ENCODE measurements at regions not wholly inside any gene's neighbourhood (a gene's known extent, or its start where the extent isn't known, plus 50 kb on each side); places are given as distances from the start of the nearest gene placed in this dataset.

DNA sequence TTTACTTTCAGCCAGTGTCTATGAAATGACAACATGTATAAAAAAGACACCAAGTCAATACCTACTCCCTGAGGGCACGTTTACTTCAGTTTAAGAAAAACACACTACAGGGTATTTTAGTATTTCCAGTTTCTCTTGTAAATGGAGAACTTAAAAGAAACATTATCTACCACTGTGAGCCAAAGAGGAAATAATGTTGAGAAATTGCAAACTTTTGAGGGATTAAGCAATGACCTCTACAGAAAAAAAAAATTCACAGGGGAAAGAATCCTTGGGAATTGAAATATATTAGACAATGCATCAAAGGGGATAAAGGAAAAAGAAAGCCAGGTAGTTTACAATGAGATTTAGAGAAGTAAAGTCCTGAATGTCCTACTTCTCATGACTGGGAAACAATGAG, 126.0 kb downstream of the KCNJ2 start:
- Mint-ChIP-seq H3K4me1 (peaks cover 35% of the 10 kb centered on the region), H3K4me3 (no peak overlapping the region), H3K9me3 (peaks cover 18% of the 10 kb centered on the region), H3K36me3 (0 out of 2 replicates have a peak, but pooled peaks cover 4% of the 10 kb centered on the region), H3K27ac (no peak overlapping the region), H3K27me3 (ENCODE audit: low read depth) (no peaks in the 10 kb centered on the region)
- POLR2A ChIA-PET, result no interaction called here
- CTCF ChIA-PET, result no interaction called here
- no peak for DNase-seq (ENCODE audit: low spot score)
- no peak for ATAC-seq
- TF ChIP-seq HMGA2 (CRISPR knock-in tag; IDR thresholded peaks at IDR 0.05) (no peak), JAZF1 (CRISPR knock-in tag; IDR thresholded peaks at IDR 0.05) (no peak), GRHL2 (CRISPR knock-in tag; IDR thresholded peaks at IDR 0.05; ENCODE audit: insufficient replicate concordance, severe bottlenecking) (no peak), ATF1 (CRISPR knock-in tag; IDR thresholded peaks at IDR 0.05) (no peak), NFYB (CRISPR knock-in tag; conservative IDR thresholded peaks at IDR 0.05; ENCODE audit: low read depth) (no peak), EMX1 (CRISPR knock-in tag; IDR thresholded peaks at IDR 0.05) (no peak), JUN (CRISPR knock-in tag; IDR thresholded peaks at IDR 0.05) (no peak)
- TF ChIP-seq, protein P1, sequence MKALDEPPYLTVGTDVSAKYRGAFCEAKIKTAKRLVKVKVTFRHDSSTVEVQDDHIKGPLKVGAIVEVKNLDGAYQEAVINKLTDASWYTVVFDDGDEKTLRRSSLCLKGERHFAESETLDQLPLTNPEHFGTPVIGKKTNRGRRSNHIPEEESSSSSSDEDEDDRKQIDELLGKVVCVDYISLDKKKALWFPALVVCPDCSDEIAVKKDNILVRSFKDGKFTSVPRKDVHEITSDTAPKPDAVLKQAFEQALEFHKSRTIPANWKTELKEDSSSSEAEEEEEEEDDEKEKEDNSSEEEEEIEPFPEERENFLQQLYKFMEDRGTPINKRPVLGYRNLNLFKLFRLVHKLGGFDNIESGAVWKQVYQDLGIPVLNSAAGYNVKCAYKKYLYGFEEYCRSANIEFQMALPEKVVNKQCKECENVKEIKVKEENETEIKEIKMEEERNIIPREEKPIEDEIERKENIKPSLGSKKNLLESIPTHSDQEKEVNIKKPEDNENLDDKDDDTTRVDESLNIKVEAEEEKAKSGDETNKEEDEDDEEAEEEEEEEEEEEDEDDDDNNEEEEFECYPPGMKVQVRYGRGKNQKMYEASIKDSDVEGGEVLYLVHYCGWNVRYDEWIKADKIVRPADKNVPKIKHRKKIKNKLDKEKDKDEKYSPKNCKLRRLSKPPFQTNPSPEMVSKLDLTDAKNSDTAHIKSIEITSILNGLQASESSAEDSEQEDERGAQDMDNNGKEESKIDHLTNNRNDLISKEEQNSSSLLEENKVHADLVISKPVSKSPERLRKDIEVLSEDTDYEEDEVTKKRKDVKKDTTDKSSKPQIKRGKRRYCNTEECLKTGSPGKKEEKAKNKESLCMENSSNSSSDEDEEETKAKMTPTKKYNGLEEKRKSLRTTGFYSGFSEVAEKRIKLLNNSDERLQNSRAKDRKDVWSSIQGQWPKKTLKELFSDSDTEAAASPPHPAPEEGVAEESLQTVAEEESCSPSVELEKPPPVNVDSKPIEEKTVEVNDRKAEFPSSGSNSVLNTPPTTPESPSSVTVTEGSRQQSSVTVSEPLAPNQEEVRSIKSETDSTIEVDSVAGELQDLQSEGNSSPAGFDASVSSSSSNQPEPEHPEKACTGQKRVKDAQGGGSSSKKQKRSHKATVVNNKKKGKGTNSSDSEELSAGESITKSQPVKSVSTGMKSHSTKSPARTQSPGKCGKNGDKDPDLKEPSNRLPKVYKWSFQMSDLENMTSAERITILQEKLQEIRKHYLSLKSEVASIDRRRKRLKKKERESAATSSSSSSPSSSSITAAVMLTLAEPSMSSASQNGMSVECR (CRISPR knock-in tag; IDR thresholded peaks at IDR 0.05; ENCODE audit: borderline replicate concordance), result no peak
- TF ChIP-seq, protein P2, sequence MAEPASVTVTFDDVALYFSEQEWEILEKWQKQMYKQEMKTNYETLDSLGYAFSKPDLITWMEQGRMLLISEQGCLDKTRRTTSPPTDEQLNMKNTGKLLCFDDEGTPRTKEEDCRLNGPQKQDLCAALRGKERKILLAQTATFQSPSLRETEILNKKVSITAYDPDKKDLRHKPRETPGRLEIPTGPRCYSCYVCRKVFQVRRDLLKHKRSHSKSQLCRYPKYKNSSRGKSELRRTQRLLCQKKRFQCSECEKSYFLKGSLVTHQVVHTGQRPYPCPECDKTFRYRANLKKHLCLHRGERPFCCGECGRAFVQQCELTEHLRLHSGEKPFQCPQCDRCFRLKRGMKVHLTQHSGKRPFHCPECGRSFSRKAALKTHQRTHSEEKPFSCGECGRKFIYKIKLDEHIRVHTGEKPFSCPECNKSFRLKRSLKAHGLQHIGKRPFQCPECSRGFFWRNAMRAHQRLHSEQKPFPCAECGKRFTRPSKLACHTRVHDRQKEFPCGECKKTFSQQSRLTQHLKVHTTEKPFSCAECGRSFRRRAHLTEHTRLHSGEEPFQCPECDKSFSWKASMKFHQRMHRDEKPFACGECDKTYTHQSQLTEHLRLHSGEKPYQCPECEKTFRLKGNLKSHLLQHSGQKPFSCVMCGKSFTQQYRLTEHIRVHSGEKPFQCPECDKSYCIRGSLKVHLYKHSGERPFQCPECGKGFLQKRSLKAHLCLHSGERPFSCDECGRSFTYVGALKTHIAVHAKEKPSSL (CRISPR knock-in tag; conservative IDR thresholded peaks at IDR 0.05), result no peak
- TF ChIP-seq, protein P3, sequence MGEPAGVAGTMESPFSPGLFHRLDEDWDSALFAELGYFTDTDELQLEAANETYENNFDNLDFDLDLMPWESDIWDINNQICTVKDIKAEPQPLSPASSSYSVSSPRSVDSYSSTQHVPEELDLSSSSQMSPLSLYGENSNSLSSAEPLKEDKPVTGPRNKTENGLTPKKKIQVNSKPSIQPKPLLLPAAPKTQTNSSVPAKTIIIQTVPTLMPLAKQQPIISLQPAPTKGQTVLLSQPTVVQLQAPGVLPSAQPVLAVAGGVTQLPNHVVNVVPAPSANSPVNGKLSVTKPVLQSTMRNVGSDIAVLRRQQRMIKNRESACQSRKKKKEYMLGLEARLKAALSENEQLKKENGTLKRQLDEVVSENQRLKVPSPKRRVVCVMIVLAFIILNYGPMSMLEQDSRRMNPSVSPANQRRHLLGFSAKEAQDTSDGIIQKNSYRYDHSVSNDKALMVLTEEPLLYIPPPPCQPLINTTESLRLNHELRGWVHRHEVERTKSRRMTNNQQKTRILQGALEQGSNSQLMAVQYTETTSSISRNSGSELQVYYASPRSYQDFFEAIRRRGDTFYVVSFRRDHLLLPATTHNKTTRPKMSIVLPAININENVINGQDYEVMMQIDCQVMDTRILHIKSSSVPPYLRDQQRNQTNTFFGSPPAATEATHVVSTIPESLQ (CRISPR knock-in tag; IDR thresholded peaks at IDR 0.05), result no peak
- TF ChIP-seq, protein P4, sequence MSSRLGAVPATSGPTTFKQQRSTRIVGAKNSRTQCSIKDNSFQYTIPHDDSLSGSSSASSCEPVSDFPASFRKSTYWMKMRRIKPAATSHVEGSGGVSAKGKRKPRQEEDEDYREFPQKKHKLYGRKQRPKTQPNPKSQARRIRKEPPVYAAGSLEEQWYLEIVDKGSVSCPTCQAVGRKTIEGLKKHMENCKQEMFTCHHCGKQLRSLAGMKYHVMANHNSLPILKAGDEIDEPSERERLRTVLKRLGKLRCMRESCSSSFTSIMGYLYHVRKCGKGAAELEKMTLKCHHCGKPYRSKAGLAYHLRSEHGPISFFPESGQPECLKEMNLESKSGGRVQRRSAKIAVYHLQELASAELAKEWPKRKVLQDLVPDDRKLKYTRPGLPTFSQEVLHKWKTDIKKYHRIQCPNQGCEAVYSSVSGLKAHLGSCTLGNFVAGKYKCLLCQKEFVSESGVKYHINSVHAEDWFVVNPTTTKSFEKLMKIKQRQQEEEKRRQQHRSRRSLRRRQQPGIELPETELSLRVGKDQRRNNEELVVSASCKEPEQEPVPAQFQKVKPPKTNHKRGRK (CRISPR knock-in tag; IDR thresholded peaks at IDR 0.05; ENCODE audit: borderline replicate concordance), result no peak
- TF ChIP-seq, protein P5, sequence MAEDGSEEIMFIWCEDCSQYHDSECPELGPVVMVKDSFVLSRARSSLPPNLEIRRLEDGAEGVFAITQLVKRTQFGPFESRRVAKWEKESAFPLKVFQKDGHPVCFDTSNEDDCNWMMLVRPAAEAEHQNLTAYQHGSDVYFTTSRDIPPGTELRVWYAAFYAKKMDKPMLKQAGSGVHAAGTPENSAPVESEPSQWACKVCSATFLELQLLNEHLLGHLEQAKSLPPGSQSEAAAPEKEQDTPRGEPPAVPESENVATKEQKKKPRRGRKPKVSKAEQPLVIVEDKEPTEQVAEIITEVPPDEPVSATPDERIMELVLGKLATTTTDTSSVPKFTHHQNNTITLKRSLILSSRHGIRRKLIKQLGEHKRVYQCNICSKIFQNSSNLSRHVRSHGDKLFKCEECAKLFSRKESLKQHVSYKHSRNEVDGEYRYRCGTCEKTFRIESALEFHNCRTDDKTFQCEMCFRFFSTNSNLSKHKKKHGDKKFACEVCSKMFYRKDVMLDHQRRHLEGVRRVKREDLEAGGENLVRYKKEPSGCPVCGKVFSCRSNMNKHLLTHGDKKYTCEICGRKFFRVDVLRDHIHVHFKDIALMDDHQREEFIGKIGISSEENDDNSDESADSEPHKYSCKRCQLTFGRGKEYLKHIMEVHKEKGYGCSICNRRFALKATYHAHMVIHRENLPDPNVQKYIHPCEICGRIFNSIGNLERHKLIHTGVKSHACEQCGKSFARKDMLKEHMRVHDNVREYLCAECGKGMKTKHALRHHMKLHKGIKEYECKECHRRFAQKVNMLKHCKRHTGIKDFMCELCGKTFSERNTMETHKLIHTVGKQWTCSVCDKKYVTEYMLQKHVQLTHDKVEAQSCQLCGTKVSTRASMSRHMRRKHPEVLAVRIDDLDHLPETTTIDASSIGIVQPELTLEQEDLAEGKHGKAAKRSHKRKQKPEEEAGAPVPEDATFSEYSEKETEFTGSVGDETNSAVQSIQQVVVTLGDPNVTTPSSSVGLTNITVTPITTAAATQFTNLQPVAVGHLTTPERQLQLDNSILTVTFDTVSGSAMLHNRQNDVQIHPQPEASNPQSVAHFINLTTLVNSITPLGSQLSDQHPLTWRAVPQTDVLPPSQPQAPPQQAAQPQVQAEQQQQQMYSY (CRISPR knock-in tag; IDR thresholded peaks at IDR 0.05), result no peak
- TF ChIP-seq, protein P6, sequence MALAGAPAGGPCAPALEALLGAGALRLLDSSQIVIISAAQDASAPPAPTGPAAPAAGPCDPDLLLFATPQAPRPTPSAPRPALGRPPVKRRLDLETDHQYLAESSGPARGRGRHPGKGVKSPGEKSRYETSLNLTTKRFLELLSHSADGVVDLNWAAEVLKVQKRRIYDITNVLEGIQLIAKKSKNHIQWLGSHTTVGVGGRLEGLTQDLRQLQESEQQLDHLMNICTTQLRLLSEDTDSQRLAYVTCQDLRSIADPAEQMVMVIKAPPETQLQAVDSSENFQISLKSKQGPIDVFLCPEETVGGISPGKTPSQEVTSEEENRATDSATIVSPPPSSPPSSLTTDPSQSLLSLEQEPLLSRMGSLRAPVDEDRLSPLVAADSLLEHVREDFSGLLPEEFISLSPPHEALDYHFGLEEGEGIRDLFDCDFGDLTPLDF (CRISPR knock-in tag; IDR thresholded peaks at IDR 0.05), result no peak
